Chondrocyte (in vitro differentiated cells): ENCODE measurements at regions not wholly inside any gene's neighbourhood (a gene's known extent, or its start where the extent isn't known, plus 50 kb on each side); places are given as distances from the start of the nearest gene placed in this dataset.
"Not testable (repeated sequence)": the region's sequence is repeated elsewhere in the genome, so short reads cannot be mapped to it uniquely, and the experiment has no call there.

ENCODE experiments used
- DNase-seq: peaks from one replicate; pipeline ENCODE4 v3.0.0; 2021; ENCODE audit warnings: mixed read lengths, low spot score
- H3K27ac Mint-ChIP-seq: one replicate; pipeline ENCODE4 v1.8.0; 2021; ENCODE audit warnings: mild to moderate bottlenecking, moderate library complexity, mixed read lengths; ENCODE audit not compliant: unreplicated experiment
- H3K27me3 Mint-ChIP-seq: 2 replicates; pipeline ENCODE4 v1.8.0; 2021; ENCODE audit warnings: low read depth, mixed read lengths
- H3K36me3 Mint-ChIP-seq: 2 replicates; pipeline ENCODE4 v1.8.0; 2021; ENCODE audit warnings: low read depth, mixed read lengths
- H3K4me1 Mint-ChIP-seq: 2 replicates; pipeline ENCODE4 v1.8.0; 2021; ENCODE audit warnings: low read depth, mild to moderate bottlenecking, mixed read lengths
- H3K4me3 Mint-ChIP-seq: one replicate; pipeline ENCODE4 v1.8.0; 2021; ENCODE audit warnings: mild to moderate bottlenecking, moderate library complexity, mixed read lengths; ENCODE audit not compliant: unreplicated experiment
- H3K9me3 Mint-ChIP-seq: 2 replicates; pipeline ENCODE4 v1.8.0; 2021; ENCODE audit warnings: low read depth, mixed read lengths
- CTCF ChIP-seq: fragments of 200-600 bp; sonication (generic); IDR thresholded peaks from 2 replicates; pipeline ENCODE4 v1.5.0; 2021; ENCODE audit warnings: antibody characterized with exemption, mild to moderate bottlenecking, moderate library complexity

DNA sequence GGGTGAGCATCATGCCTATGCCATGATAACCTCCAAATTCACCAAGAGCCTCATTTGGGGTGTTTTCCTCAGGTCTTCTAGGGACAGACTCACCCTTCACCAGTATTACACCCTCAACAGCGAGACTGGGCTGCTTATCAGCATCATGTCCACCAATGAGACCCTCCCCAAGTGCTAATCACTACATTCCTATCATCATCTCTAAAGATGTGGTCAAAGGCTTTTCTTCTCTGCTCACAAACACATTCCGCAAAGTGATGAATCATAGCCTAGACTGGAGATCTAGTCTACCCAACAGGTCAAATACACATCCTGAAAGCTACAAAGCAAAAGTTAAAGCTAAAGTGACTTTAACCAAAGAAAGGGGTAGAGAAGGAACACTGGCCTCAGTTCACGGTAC is 75.3 kb upstream of the C7orf33 start:
- Mint-ChIP-seq H3K27ac (no peak overlapping the region), H3K4me1 (no peaks in the 10 kb centered on the region), H3K4me3 (no peak overlapping the region), H3K36me3 (no peaks in the 10 kb centered on the region), H3K9me3 (no peaks in the 10 kb centered on the region), H3K27me3 (peaks cover 7% of the 10 kb centered on the region)
- DNase-seq, result no peak
- no peak for TF ChIP-seq CTCF

GRCh38 chr7:148515728-148516695 is 74.6 kb upstream of the C7orf33 start:
- no peak for TF ChIP-seq CTCF
- Mint-ChIP-seq H3K36me3 (no peaks in the 10 kb centered on the region), H3K4me3 (no peak overlapping the region), H3K4me1 (no peaks in the 10 kb centered on the region), H3K27me3 (peaks cover 9% of the 10 kb centered on the region), H3K27ac (no peak overlapping the region), H3K9me3 (no peaks in the 10 kb centered on the region)
- no peak for DNase-seq

GRCh38 chr7:148519386-148519785 is 71.2 kb upstream of the C7orf33 start:
- DNase-seq, H3K9me3 Mint-ChIP-seq, H3K4me1 Mint-ChIP-seq, H3K36me3 Mint-ChIP-seq, H3K4me3 Mint-ChIP-seq, H3K27ac Mint-ChIP-seq: not testable (repeated sequence)
- peaks cover 22% of the 10 kb centered on the region for H3K27me3 Mint-ChIP-seq

GRCh38 chr7:148521271-148521670 is 69.3 kb upstream of the C7orf33 start:
- H3K27me3 Mint-ChIP-seq, result peaks cover 28% of the 10 kb centered on the region
- H3K9me3 Mint-ChIP-seq, result no peaks in the 10 kb centered on the region
- no peak for DNase-seq
- H3K27ac Mint-ChIP-seq, result no peak overlapping the region
- no peaks in the 10 kb centered on the region for H3K36me3 Mint-ChIP-seq
- H3K4me1 Mint-ChIP-seq, result peaks cover 4% of the 10 kb centered on the region
- no peak overlapping the region for H3K4me3 Mint-ChIP-seq
- no peak for TF ChIP-seq CTCF

DNA sequence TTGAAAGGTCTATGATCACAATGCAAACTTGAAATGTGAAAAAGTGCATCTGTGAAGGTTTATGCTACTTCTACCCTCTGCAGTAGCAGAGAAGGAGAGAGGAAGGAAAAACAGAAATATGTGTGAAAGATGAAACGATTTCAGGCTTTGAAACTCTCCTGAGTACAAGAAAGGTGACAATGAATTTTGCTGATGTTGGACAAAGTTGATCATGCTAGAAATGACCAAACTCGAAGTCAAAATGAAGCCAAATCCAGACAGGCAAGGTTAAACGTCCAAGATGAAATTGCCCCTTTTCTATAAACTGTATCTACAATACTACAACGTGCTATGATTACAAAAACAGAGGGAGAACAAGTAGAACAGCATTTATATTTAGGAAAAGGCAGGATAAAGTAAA is 67.0 kb upstream of the C7orf33 start:
- Mint-ChIP-seq H3K4me3 (no peak overlapping the region), H3K27me3 (peaks cover 30% of the 10 kb centered on the region), H3K4me1 (peaks cover 4% of the 10 kb centered on the region), H3K36me3 (no peaks in the 10 kb centered on the region), H3K9me3 (no peaks in the 10 kb centered on the region), H3K27ac (no peak overlapping the region)
- no peak for DNase-seq
- no peak for TF ChIP-seq CTCF
